ENCODE measurements at regions not wholly inside any gene's neighbourhood (a gene's known extent, or its start where the extent isn't known, plus 50 kb on each side); places are given as distances from the start of the nearest gene placed in this dataset.
"Not testable (repeated sequence)": the region's sequence is repeated elsewhere in the genome, so short reads cannot be mapped to it uniquely, and the experiment has no call there.

DNA sequence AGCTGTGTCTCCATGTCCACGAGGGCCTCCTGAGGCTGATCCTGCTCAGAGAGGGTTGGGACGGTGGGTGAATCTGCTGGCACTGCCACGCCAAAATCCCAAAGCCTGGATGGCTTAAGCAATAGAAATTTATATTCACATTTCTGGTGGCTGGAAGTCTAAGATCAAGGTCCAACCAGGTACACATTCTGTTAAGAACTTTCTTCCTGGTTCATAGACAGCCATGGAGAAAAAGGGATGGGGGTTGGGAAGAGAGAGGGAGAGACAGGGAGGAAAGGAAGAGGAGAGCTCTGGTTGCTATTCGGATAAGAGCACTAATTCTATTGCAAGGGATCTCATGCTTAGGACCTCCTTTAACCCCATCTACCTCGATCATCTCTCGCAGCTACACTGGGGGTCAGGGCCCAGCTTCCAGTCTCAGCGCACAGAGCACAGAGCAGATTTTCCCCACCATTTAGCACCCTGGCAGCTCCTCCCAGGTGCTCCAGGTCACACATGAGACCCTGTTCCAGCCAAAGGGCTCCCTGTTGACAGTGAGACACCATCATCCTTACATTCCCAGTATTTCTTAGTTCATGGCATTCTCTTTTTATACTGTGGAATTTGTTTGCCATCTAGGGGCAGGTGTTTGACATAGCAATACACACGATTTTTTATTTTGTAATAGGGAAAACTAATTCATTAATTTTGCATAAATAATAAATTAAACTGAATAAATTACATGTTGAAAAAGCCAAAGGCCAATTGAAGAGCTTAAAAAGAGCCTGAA lies 615.6 kb downstream of the RPIA start:
- DNase-seq (ENCODE audit: low spot score); intact Hi-C loops (cut with DNase I): not testable (repeated sequence)

DNA sequence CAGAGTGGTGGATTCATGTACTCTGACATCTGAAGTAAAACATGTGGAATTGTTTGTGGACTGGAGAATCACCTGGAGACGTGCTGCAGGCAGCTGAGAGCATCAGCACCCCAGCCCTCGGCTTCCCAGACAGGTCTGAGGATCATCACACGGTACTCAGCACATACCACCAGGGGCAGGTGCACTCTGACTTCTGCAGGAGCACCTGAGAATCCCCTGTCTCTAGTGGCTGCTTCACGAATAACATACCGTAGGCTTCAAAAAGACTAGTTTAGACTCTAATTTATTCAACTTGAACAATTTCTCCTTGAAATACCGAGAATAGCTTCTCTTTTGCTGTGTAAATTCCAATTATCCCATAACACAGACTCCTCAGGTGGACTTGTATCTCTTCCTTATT lies 627.5 kb downstream of the RPIA start:
- DNase-seq (ENCODE audit: low spot score); intact Hi-C loops (cut with DNase I): not testable (repeated sequence)

DNA sequence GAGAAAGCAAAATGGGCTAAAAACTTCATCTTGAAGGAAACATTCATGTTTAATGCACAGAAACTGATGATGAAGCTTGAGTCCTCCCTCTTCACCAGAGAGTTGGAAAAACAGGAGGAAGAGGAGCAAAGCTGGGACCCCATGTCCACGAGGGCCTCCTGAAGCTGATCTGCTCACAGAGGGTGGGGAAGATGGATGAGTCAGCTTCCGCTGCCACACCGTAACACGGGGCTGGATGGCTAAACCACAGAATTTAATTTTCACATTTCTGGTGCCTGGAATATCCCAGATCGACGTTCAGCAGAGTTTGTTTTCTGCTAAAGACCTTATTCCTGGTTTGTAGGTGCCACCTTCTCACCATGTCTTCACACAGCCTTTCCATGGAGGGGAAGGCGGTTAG lies 634.4 kb downstream of the RPIA start:
- intact Hi-C loops (cut with DNase I), result not testable (repeated sequence)

DNA sequence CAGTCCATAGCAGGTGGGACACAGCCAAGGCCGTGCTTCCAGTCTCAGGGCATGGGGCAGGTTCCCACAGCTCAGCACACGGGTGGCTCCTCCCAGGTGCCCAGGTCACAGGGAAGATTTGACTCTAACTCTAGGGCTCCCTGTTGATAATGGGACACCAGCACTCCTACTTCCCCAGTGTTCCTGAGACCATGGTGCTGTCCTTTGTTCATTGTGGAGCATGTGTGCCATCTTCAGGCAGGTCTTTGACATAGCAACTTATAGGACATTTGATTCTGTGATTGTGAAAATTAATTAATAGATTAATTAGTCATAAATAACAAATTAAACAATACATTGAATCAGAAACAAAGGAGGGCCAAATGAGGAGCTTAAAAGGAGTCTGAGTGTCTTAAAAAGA lies 635.0 kb downstream of the RPIA start:
- intact Hi-C loops (cut with DNase I); DNase-seq (ENCODE audit: low spot score): not testable (repeated sequence)

More for the DNA sequence above, 634.4 kb downstream of the RPIA start:
- not testable (repeated sequence) for DNase-seq (ENCODE audit: low spot score)

DNA sequence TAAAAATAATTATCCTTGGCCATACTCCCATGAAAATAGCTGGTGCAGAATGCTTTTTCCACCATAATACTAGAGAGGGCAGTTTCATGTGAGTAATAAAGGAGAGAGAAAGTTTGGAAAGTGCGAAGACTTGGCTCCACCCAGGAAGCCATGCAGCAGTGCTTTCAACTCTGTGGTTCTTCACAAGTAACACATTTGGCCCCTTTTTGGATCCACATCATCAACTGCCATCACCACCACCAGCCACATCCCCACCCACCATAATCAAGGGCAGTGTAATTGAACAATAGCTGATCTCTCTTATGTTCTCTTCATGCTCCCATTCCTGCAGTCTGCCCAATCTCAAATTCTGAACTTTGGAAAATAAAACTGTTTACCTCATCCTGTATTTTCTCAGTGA lies 637.3 kb downstream of the RPIA start:
- DNase-seq (ENCODE audit: low spot score); intact Hi-C loops (cut with DNase I): not testable (repeated sequence)

Small RNA genes in the stretch of these regions (microRNA-seq; reads per million reads assigned to microRNA genes)
- gene MIR4436A (ENCODE audit: borderline microRNAs expressed in 2 of 2), result 0 reads per million in 2 donors

All from posterior vena cava (tissue), 2 donors.